ENCODE measurements at regions not wholly inside any gene's neighbourhood (a gene's known extent, or its start where the extent isn't known, plus 50 kb on each side); places are given as distances from the start of the nearest gene placed in this dataset.

GRCh38 chr6:84486526-84486925 lies 259.1 kb upstream of the CEP162 start:
- TF ChIP-seq, protein P1, sequence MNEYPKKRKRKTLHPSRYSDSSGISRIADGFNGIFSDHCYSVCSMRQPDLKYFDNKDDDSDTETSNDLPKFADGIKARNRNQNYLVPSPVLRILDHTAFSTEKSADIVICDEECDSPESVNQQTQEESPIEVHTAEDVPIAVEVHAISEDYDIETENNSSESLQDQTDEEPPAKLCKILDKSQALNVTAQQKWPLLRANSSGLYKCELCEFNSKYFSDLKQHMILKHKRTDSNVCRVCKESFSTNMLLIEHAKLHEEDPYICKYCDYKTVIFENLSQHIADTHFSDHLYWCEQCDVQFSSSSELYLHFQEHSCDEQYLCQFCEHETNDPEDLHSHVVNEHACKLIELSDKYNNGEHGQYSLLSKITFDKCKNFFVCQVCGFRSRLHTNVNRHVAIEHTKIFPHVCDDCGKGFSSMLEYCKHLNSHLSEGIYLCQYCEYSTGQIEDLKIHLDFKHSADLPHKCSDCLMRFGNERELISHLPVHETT (tag by site-specific recombination; IDR thresholded peaks at IDR 0.05): no peak
- no peak for TF ChIP-seq CTCF (tag by site-specific recombination; IDR thresholded peaks at IDR 0.05)
- TF ChIP-seq ZNF660 (tag by site-specific recombination; IDR thresholded peaks at IDR 0.05): no peak
- TF ChIP-seq ZBTB7A (tag by site-specific recombination; IDR thresholded peaks at IDR 0.05; ENCODE audit: low read depth): no peak
- TF ChIP-seq, protein P2, sequence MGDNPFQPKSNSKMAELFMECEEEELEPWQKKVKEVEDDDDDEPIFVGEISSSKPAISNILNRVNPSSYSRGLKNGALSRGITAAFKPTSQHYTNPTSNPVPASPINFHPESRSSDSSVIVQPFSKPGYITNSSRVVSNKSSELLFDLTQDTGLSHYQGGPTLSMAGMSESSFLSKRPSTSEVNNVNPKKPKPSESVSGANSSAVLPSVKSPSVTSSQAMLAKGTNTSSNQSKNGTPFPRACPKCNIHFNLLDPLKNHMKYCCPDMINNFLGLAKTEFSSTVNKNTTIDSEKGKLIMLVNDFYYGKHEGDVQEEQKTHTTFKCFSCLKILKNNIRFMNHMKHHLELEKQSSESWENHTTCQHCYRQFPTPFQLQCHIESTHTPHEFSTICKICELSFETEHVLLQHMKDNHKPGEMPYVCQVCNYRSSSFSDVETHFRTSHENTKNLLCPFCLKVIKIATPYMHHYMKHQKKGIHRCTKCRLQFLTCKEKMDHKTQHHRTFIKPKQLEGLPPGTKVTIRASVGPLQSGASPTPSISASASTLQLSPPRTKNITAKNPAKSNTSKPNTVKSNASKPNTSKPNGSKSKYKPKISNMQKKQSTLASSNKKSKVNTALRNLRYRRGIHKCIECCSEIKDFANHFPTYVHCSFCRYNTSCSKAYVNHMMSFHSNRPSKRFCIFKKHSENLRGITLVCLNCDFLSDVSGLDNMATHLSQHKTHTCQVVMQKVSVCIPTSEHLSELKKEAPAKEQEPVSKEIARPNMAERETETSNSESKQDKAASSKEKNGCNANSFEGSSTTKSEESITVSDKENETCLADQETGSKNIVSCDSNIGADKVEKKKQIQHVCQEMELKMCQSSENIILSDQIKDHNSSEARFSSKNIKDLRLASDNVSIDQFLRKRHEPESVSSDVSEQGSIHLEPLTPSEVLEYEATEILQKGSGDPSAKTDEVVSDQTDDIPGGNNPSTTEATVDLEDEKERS (tag by site-specific recombination; IDR thresholded peaks at IDR 0.05): no peak
- TF ChIP-seq SETDB1 (IDR thresholded peaks at IDR 0.05; ENCODE audit: insufficient read length, low read length): no peak
- TF ChIP-seq ZNF48 (tag by site-specific recombination; IDR thresholded peaks at IDR 0.05): no peak
- TF ChIP-seq ZNF274 (IDR thresholded peaks at IDR 0.05; ENCODE audit: low read length): no peak
- no peak for TF ChIP-seq ZNF274 (tag by site-specific recombination; IDR thresholded peaks at IDR 0.05; ENCODE audit: borderline replicate concordance)
- TF ChIP-seq ZBTB17 (tag by site-specific recombination; IDR thresholded peaks at IDR 0.05): no peak

All from HEK293 (cell line).